CD14-positive monocyte (primary cell): ENCODE measurements at regions not wholly inside any gene's neighbourhood (a gene's known extent, or its start where the extent isn't known, plus 50 kb on each side); places are given as distances from the start of the nearest gene placed in this dataset.

ENCODE experiments used
- DNase-seq, 3 donors: peaks; one replicate each; pipeline ENCODE4 v3.0.0-alpha.2; 2011 to 2022
- H2AFZ ChIP-seq: 2 replicates; pipeline ENCODE4 v1.6.0; 2012; ENCODE audit warnings: mild to moderate bottlenecking, low read depth, low read length, inconsistent platforms; ENCODE audit not compliant: insufficient read depth, poor library complexity, severe bottlenecking
- H3K27ac ChIP-seq, 2 donors: 1 replicate in 1 of 2; 2 replicates in 1 of 2; pipeline ENCODE4 v1.5.1; 2012 to 2013; ENCODE audit warnings: low read length in 2 of 2, control low read depth in 1 of 2, inconsistent platforms in 1 of 2, low read depth in 1 of 2, mild to moderate bottlenecking in 1 of 2
- H3K27me3 ChIP-seq, 2 donors: one replicate each; pipeline versions ENCODE4 v1.6.0 to v1.6.1; 2011 to 2013; ENCODE audit warnings: low read length in 2 of 2; ENCODE audit not compliant: control insufficient read depth in 2 of 2, insufficient read depth in 2 of 2
- H3K36me3 ChIP-seq, 2 donors: replicated peaks in 1 of 2; 1 replicate in 1 of 2; 2 replicates in 1 of 2; pipeline versions ENCODE4 v1.5.1 to v1.6.1; 2012 to 2013; ENCODE audit warnings: low read length in 2 of 2, control low read depth in 1 of 2, inconsistent platforms in 1 of 2, mild to moderate bottlenecking in 1 of 2; ENCODE audit not compliant: insufficient read depth in 2 of 2, control insufficient read depth in 1 of 2
- H3K4me1 ChIP-seq, 2 donors: 1 replicate in 1 of 2; 2 replicates in 1 of 2; pipeline versions ENCODE4 v1.5.1 to v1.6.1; 2012 to 2013; ENCODE audit warnings: low read length in 2 of 2, control low read depth in 1 of 2, inconsistent platforms in 1 of 2, mild to moderate bottlenecking in 1 of 2, moderate library complexity in 1 of 2; ENCODE audit not compliant: insufficient read depth in 2 of 2, control insufficient read depth in 1 of 2
- H3K4me2 ChIP-seq: replicated peaks from 2 replicates; pipeline ENCODE3; 2012; ENCODE audit warnings: low read length, moderate library complexity, mild to moderate bottlenecking; ENCODE audit not compliant: poor library complexity, severe bottlenecking; ENCODE audit errors: extremely low read depth
- H3K4me3 ChIP-seq, 3 experiments: fragments of 200-600 bp in 1 of 3; sonication (generic) in 1 of 3; replicated peaks in 1 of 3; 1 replicate in 2 of 3; 2 replicates in 1 of 3; pipeline ENCODE4 v1.5.1; 2011 to 2013; ENCODE audit warnings: low read length in 3 of 3, mild to moderate bottlenecking in 3 of 3, control low read depth in 2 of 3, low read depth in 2 of 3, inconsistent platforms in 1 of 3, moderate library complexity in 1 of 3
- H3K79me2 ChIP-seq: 2 replicates; pipeline ENCODE4 v1.6.0; 2012; ENCODE audit warnings: mild to moderate bottlenecking, control low read depth, inconsistent platforms, low read length, moderate library complexity; ENCODE audit not compliant: insufficient read depth
- H3K9ac ChIP-seq: 2 replicates; pipeline ENCODE4 v1.6.0; 2017; ENCODE audit warnings: low read length, mild to moderate bottlenecking; ENCODE audit not compliant: insufficient read depth, poor library complexity, severe bottlenecking
- H3K9me3 ChIP-seq, 2 donors: replicated peaks in 1 of 2; 1 replicate in 1 of 2; 2 replicates in 1 of 2; pipeline versions ENCODE4 v1.5.1 to v1.6.1; 2012 to 2013; ENCODE audit warnings: low read length in 2 of 2, control low read depth in 1 of 2; ENCODE audit not compliant: control insufficient read depth in 1 of 2, insufficient read depth in 1 of 2
- H4K20me1 ChIP-seq: 2 replicates; pipeline ENCODE4 v1.6.0; 2012; ENCODE audit warnings: mild to moderate bottlenecking, low read length, control low read depth, moderate library complexity; ENCODE audit not compliant: insufficient read depth
- H3K27ac Mint-ChIP-seq, 7 donors: one replicate each; pipeline ENCODE4 v1.8.0; 2020; ENCODE audit warnings: mild to moderate bottlenecking in 7 of 7, mixed read lengths in 7 of 7, moderate library complexity in 6 of 7, inconsistent platforms in 2 of 7
- H3K27me3 Mint-ChIP-seq, 3 donors: one replicate each; pipeline ENCODE4 v1.8.0; 2021 to 2022; ENCODE audit warnings: low read depth in 3 of 3, mild to moderate bottlenecking in 3 of 3, mixed read lengths in 3 of 3, moderate library complexity in 3 of 3, inconsistent platforms in 1 of 3
- H3K36me3 Mint-ChIP-seq, 2 donors: one replicate each; pipeline ENCODE4 v1.8.0; 2020; ENCODE audit warnings: mixed read lengths in 2 of 2, inconsistent platforms in 1 of 2, mild to moderate bottlenecking in 1 of 2
- H3K4me1 Mint-ChIP-seq: one replicate; pipeline ENCODE4 v1.8.0; 2020; ENCODE audit warnings: mild to moderate bottlenecking, mixed read lengths
- H3K4me3 Mint-ChIP-seq, 2 donors: one replicate each; pipeline ENCODE4 v1.8.0; 2020; ENCODE audit warnings: mild to moderate bottlenecking in 2 of 2, mixed read lengths in 2 of 2, moderate library complexity in 1 of 2
- H3K9me3 Mint-ChIP-seq, 7 donors: one replicate each; pipeline ENCODE4 v1.8.0; 2020 to 2022; ENCODE audit warnings: mixed read lengths in 7 of 7, mild to moderate bottlenecking in 6 of 7, moderate library complexity in 6 of 7, inconsistent platforms in 2 of 7
- CTCF ChIP-seq: fragments of 200-600 bp; IDR thresholded peaks from one replicate; pipeline ENCODE4 v1.8.0; 2022; ENCODE audit warnings: antibody characterized with exemption, mild to moderate bottlenecking
- WGBS: methylation state at CpG from one replicate; pipeline ENCODE4 v1.1.5; 2013; ENCODE audit warnings: missing lambda C conversion rate; ENCODE audit not compliant: insufficient coverage; 5-methylcytosine and 5-hydroxymethylcytosine counted together
- intact Hi-C, 2 donors: fragments of 100-400 bp; cut with micrococcal nuclease; formaldehyde crosslinking; loops; one replicate each; pipeline versions ENCODE4 v1.15.0 to v1.15.1; 2023

GRCh38 chr22:26778372-26778771 is 121.0 kb downstream of the MIAT start:
- H2AFZ ChIP-seq: no peak overlapping the region
- no peak for DNase-seq
- no peaks in the 10 kb centered on the region for H3K4me1 ChIP-seq
- Mint-ChIP-seq H3K4me3 (no peak overlapping the region), H3K9me3 (peaks cover 5 to 15% (median 7%) of the 10 kb centered on the region in 7 donors), H3K27ac (no peak overlapping the region), H3K36me3 (peaks cover 77 to 83% of the 10 kb centered on the region in 2 donors), H3K27me3 (peaks cover 0 to 2% (median 1%) of the 10 kb centered on the region in 3 donors), H3K4me1 (no peaks in the 10 kb centered on the region)
- TF ChIP-seq CTCF: no peak
- H3K4me2 ChIP-seq: no peak overlapping the region
- intact Hi-C loops: no loop called here
- H3K79me2 ChIP-seq: no peaks in the 10 kb centered on the region
- H3K36me3 ChIP-seq: peaks cover 16 to 93% of the 10 kb centered on the region in 2 donors
- no peaks in the 10 kb centered on the region for H3K27me3 ChIP-seq
- no peaks in the 10 kb centered on the region for H4K20me1 ChIP-seq
- WGBS: 100% methylated on average over 1 of the region's 1 CpG
- no peak overlapping the region for H3K27ac ChIP-seq
- no peak overlapping the region for H3K9ac ChIP-seq
- peaks cover 4 to 7% of the 10 kb centered on the region in 2 donors for H3K9me3 ChIP-seq
- no peak overlapping the region for H3K4me3 ChIP-seq

GRCh38 chr22:26779108-26779507 is 121.7 kb downstream of the MIAT start:
- no peak overlapping the region for H3K4me3 ChIP-seq
- intact Hi-C loops: no loop called here
- no peak for DNase-seq
- H3K4me3 Mint-ChIP-seq: no peak overlapping the region
- no peak overlapping the region for H3K9ac ChIP-seq
- TF ChIP-seq CTCF: no peak
- peaks cover 82 to 87% of the 10 kb centered on the region in 2 donors for H3K36me3 Mint-ChIP-seq
- H3K4me1 ChIP-seq: no peaks in the 10 kb centered on the region
- H3K4me2 ChIP-seq: no peak overlapping the region
- no peaks in the 10 kb centered on the region for H3K4me1 Mint-ChIP-seq
- peaks cover 4 to 7% of the 10 kb centered on the region in 2 donors for H3K9me3 ChIP-seq
- H3K79me2 ChIP-seq: no peaks in the 10 kb centered on the region
- H3K27ac Mint-ChIP-seq: no peak overlapping the region
- H3K27ac ChIP-seq: no peak overlapping the region
- H3K36me3 ChIP-seq: peaks cover 16 to 97% of the 10 kb centered on the region in 2 donors
- no peaks in the 10 kb centered on the region for H3K27me3 ChIP-seq
- H3K27me3 Mint-ChIP-seq: peaks cover 0 to 2% (median 1%) of the 10 kb centered on the region in 3 donors
- H4K20me1 ChIP-seq: no peaks in the 10 kb centered on the region
- 100% methylated on average over 1 of the region's 3 CpGs for WGBS
- H3K9me3 Mint-ChIP-seq: peaks cover 5 to 15% (median 7%) of the 10 kb centered on the region in 7 donors
- H2AFZ ChIP-seq: no peak overlapping the region
